GM19099 (cell line): ENCODE measurements at regions not wholly inside any gene's neighbourhood (a gene's known extent, or its start where the extent isn't known, plus 50 kb on each side); places are given as distances from the start of the nearest gene placed in this dataset.

ENCODE experiments used
- POLR2A ChIP-seq: IDR thresholded peaks from 3 replicates; pipeline ENCODE4 v1.6.1; 2011; ENCODE audit warnings: low read depth; ENCODE audit not compliant: insufficient read length; ENCODE audit errors: extremely low read depth

DNA sequence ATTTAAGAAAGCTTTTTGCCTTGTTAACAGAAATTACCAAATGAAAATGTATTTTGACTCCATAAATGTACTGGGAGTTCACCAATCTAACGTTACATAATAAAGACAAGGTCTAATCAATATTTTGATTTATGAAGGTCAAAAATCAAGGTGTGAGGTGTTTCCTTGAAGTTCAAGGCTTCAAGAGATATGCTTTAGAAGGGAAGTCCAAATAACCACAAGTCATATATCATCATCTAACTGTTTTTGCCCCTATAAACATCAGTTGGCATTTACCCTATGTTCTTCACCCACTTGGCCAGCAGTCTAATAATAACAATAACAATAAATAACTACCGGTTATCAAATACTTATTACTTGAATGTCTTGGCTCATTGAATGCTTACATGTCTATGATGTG lies 196.1 kb upstream of the ID2 start:
- no peak for TF ChIP-seq POLR2A

DNA sequence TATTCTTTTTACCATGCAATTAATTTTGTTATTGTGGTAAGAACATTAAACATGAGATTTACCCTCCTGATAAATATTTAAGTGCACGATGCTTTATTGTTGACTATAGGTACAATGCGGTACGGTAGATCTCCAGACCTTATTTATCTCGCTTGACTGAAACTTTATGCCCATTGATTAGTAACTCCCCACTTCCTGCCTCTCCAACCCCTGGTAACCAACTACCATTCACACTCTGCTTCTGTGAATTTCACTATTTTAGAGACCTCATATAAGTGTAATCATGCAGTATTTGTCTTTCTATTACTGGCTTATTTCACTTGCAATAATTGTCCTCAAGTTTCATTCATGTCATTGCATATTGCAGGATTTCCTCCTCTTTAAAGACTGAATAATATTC lies 195.7 kb upstream of the ID2 start:
- TF ChIP-seq POLR2A: no peak

DNA sequence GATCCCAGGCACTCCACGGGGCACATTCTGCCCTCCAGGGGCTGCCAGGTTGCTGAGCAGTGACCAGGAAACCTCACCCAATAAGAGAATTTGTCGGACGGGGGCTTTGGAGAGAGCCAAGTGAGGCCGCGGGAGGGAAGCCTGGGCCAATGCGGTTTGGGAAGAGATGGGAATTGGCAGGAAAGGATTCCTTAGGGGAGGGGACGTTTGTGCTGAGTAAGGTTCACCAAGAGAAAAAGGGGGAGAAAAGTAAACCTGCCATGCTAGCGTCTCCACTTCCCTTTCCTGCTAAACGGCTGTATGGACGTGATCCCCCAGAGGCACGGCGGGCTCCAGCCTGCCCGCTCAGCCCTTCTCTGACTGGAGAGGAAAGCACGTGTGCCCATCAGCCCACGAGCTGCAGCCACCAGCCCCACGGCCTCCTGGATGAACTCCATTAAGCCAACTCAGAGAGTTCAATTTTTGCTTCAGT lies 194.4 kb upstream of the ID2 start:
- TF ChIP-seq POLR2A: no peak

DNA sequence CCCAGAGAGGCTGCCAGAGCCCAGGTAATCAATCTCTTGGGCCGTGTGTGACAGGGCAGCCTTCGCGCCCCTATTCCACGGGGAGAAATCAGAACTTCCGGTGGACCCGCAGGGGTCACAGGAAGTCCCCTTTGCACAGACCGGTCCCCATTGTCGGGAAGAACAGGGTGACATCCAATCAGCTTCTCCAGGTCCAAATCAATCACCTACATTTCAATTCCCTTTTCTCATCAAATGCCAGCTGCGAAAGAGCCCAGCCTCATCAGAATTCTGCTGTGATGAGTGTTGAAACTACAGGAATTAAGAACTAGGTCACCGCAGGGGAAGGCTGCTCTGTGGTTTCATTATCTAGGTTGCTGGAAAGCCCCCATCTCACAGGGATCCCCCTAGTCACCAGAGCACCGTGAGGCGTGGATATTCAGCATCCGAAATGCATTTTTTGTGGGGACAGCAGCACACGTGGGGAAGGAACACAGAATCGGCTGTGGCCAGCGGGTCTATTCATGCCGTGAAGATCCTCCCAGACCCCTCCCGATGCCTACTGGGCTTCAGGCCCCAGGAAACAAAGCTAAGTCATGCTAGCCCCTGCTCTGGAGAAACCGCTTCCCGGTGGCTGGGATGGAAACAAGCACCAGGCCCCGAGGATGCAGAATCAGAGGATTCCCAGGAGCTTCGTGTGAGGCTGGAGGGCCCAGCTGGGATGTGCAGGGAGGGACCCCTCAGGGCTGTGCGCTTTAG lies 193.7 kb upstream of the ID2 start:
- peak; percentile 60 for TF ChIP-seq POLR2A

DNA sequence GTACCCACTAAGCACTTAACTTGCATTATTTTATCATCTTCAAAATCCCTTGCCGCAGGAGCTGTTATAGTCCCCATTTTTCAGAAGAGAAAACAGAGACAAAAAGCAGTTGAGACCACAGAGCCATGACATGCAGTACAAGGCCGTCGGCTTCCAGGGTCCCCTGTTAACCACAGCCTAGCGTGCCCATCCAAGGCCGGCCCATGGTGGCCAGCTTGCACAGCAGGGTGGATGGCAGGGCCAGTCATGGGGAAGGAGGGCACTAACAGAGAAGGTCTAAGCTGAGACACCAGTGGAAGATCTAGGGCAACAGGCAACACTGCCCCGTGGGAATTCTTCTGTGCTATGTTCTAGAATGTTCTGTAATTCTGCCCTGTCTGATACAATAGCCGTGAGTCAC lies 192.6 kb upstream of the ID2 start:
- TF ChIP-seq POLR2A: no peak

DNA sequence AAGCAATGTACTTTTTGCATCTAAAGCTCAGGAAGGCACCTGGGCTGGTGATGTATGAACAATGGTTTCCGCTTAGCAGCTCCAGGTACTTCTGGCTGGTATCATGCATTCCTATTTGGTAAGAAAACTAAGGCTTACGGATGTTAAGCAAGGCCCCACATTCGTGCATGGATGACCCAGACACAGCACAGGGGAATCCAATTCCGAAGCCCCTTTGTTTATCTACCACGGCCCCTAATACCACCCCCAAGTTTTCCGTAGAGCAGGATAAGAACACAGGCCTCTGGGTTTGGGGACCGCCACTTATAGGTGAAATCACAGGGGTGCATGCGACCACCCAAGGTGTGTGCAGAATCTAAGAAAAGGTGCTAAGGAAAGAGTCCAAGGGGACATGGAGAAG lies 192.1 kb upstream of the ID2 start:
- TF ChIP-seq POLR2A: no peak

DNA sequence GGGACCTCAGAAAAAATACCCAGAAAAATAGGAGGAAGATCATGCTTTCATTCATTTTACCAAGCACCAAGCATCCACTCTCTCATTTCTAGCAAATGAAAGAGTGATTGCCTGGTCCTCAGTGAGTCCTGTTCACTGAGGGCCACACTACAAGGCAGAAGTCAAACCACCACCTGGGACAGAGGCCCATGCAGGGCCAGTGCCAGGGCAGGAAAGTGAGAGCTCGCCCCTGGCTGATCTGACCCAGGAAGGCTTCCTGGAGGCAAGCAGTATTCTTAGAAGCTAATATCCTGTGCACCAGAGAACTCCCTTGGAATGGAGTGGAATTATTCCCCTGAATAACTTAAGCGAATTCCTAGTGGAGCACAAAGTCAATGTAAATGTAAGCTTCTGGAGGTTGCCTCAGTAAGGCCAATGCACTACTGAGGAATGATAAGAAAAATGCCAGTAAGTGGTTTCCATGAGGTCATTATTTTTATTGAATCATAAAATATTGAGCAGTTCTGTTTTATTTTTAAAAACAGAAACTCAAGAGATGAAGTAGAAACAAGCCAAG lies 191.6 kb upstream of the ID2 start:
- no peak for TF ChIP-seq POLR2A

DNA sequence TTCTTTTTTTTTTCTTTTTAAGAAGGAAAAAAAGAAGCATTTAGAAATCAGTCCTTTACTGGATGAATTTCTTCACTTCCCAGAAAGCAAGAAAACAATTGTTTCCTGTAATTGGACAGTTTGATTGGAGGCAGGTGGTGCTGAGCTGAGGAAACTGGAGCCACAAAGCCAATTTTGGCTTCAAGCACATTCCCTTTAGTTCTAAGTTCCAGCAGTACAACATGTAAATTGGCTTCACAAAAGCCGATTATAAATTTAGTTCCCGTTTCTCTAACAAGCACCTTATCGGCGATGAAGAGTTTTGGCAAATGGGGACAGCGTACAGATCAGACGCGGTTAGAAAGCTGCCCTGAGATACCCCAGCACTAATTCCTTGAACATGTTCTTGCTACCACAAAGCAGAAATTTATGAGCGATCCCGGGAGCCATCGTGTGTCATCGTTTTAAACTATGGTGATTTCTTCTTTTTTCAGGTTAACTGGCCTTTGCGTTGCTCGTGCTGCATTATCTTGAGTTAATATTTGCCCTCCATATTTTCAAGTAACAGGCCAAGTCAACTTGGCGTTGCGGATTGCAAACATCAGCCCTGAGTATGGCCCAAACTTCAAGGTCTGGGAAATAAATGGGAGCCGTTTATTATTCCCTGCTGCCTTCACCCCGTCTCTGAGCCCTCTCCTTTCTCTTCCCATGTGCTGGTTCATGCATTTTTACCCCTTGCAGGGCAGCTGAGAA lies 190.4 kb upstream of the ID2 start:
- TF ChIP-seq POLR2A: no peak

DNA sequence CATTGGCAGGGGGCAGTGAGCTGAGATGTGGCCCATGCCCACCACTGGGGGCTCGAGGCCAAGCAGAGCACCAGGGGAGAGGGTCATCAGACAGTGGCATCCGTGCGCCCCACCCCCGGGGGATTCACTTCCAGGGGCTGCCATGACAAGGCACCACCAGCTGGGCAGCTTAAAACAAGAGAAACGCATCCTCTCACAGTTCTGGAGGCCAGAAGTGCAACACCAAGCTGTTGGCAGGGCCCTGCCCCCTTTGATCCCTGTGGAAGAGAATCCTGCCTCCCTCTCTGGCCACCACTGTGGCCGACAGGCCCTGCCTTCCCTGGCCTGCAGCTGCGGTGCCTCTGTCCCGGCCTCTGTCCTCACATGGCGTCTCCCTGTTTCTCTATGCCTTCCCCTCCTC lies 187.7 kb upstream of the ID2 start:
- TF ChIP-seq POLR2A: no peak

DNA sequence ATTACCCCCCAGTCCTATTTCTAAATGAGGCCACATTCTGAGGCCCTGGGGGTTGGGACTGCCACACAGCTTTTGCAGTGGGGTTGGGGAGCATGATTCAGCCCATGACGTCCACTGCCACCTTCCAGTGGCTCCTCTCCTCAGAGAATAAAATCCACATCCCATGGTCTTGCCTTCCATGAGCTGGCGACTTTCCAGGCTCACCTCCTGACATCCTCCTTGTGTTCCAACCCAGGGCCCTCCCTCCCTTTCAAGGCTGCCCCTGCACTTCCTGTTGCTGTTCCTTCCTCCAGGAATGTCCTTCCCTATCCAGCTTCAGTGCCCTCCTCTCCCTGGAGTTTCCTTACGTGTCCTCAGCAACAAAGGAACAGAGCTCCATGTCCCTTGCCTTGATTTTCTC lies 187.3 kb upstream of the ID2 start:
- no peak for TF ChIP-seq POLR2A

DNA sequence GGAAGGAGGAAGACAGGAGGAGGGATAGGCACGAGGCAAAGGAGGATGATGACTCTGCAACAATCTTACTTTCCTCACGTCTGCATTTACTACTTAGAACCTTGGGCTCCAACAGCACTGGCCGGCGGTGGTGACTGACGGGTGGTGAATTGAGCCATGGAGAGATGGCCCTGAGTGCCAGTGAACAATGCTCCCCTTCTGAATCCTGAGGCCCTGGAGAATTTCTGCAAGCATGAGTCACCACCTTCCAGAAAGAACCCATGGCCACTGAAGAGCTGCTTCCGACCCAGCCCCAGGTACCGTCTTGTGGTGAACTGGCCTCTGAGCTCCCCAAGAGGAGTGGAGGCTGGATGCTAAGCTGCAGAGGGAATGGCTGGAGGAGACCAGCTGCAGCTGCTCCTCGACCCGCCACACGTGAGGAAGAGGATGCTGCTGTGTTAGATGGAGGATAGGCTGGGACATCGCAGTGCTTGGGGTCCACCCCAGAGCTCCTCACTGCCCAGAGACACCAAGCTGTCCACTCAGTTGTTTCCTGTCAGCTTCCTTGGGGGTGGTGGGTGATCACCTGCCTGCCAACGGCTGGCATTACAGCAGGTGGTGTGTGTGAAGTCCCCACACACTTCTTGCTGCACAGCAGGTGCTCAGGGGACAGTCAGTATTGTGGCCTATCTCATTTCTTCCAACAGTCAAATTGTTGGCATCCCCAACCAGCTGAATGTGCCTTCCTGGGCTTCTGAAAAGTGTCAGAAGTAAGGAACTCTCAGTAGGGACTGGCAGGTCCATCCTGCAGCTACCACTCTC lies 186.5 kb upstream of the ID2 start:
- TF ChIP-seq POLR2A: no peak

DNA sequence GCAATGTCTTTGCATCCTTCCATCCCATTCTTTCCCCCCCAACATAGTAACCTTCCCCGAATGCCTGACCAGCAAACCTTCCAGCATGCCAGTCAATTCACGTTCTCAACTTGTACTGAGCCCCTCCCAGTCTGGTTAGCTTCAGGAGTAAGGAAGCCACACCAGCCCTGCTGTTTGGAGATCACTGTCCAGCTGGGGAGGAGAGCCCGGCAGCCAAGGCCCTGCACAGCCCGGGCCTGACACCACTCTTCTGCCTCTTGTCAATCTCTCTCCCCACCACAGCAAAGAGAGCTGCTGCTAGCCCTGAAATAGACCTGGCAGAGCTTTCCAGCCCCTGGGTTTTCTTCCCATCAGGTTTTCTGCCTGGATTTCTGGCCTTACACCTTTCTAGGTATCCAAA lies 185.8 kb upstream of the ID2 start:
- no peak for TF ChIP-seq POLR2A

DNA sequence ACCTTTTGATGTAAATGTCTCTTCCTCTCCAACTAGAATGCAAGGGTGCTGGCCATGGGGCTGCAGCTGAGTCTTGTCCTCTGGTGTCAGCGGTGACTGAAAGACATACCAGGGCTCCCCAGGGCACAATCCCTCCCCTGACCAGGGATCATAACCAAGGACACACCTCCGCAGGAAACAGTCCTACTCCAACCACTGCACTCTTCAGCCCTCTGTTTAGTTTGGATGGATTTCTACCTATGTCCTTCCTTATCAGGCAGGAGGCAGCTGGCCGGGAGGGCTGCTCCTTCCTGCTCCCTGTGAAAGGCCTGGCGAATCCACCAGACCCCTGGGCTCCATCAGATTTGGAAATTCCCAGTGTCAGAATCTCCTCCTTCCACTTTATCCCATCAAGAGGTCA lies 185.2 kb upstream of the ID2 start:
- no peak for TF ChIP-seq POLR2A

DNA sequence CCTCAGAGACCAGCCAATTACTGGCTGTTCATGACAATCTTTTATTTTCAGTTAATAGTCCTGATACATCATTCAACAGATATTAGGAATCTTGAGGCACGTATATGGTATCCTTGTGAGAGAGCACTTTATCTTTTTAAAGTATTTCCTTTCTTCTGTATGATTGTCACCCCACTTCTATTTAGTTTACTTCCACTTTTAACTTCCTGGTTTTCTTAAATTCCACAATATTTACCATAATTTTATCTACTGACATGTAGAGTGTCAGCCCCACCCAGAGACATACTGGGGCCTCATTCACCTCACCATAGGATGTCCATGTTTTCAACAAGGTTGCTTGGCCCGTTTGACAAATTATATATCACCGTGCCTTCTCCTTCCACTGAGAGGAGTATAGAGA lies 182.9 kb upstream of the ID2 start:
- no peak for TF ChIP-seq POLR2A
